ENCODE measurements at regions not wholly inside any gene's neighbourhood (a gene's known extent, or its start where the extent isn't known, plus 50 kb on each side); places are given as distances from the start of the nearest gene placed in this dataset.
"Not testable (repeated sequence)": the region's sequence is repeated elsewhere in the genome, so short reads cannot be mapped to it uniquely, and the experiment has no call there.

DNA sequence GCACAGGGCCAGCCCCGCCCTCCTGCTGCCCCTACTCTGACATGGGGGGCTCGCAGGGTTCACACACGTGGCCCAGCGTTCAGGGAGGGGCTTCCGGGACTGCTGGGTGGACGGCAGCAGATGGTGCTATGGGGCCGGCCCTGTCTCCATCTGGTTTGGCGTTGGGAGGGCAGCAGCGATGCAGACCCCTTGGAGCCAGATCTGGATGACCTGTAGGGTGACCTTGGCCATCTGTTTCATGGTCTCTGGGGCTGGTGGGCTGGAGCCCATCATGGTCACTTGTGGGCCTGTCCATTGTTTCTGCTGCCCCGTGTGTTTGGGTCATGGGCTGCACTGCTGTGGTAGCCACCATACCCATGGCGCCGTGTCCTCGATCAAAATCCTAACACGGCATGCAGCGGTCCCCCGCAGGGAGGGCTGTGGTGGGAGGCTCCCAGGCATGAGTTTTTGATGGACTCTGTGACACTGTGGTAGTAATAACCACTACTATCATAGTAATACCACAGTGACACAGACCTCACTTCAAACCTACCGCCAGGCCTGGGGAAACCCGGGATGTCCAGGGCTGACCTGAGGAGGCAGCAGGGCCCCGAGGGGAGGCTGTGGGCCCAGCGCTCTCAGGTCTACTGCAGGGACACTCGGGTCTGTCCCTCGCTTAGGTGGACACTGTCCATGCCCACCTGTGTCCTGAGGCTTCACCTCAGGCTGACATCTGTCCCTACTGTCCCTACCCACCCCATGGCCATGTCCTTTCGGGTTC is 359.4 kb downstream of the TMEM121 start:
- Histone ChIP-seq H3K4me1 (ENCODE audit: control insufficient read depth, low read depth, low read length) (no peaks in the 10 kb centered on the region), H3K36me3 (ENCODE audit: control insufficient read depth, low read depth, low read length) (no peaks in the 10 kb centered on the region), H3K9me3 (ENCODE audit: control insufficient read depth, low read depth, low read length) (peaks cover 21% of the 10 kb centered on the region), H3K27ac (ENCODE audit: low read length) (no peak overlapping the region), H3K9ac (ENCODE audit: low read length) (no peak overlapping the region), H3K27me3 (ENCODE audit: control insufficient read depth, insufficient read depth, low read length) (no peaks in the 10 kb centered on the region), H3K4me3 (ENCODE audit: low read length) (no peak overlapping the region)

DNA sequence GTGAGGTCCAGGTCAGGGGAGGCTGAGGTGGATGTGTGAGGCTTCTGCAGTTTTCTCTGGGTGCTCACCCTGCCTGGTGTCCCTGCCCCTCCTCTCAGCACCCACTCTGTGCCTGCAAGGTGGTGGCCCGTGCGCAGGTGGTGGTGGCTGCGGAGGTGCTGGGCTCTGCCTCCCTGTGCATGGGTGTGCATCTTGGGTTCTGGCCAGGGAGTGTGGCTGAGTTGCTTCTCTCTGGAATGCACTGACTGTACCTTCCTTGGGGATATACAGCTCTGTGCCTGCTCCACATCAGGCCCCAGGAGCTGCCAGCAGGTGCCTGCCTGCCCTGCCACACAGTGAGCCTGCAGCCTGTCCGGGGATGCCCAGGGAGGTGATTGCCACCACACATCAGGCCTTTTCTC is 360.4 kb downstream of the TMEM121 start:
- not testable (repeated sequence) for H3K27me3 ChIP-seq (ENCODE audit: control insufficient read depth, insufficient read depth, low read length); H3K9ac ChIP-seq (ENCODE audit: low read length); H3K4me1 ChIP-seq (ENCODE audit: control insufficient read depth, low read depth, low read length); H3K4me3 ChIP-seq (ENCODE audit: low read length); H3K27ac ChIP-seq (ENCODE audit: low read length); H3K36me3 ChIP-seq (ENCODE audit: control insufficient read depth, low read depth, low read length)
- peaks cover 16% of the 10 kb centered on the region for H3K9me3 ChIP-seq (ENCODE audit: control insufficient read depth, low read depth, low read length)

DNA sequence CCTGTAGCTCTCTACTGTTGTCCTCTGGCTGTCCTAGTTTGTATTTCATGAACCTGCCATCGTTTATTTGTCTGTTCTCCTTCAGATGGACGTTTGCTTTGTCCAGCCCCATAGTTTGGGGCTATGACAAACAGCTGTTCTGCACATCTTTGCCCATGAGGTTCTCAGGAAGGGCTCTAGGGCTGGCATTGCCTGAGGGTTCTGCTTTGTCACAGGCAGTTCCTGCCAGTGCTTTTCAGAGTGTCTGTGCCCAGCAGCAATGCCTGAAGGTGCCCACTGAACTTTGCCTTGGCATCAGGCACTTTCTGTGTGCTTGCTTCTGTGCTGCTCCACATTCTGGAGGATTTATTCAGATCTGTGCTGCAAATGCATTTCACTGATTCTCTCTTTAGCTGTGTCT is 361.3 kb downstream of the TMEM121 start:
- H3K4me1 ChIP-seq (ENCODE audit: control insufficient read depth, low read depth, low read length) = no peaks in the 10 kb centered on the region
- no peak overlapping the region for H3K27ac ChIP-seq (ENCODE audit: low read length)
- H3K9ac ChIP-seq (ENCODE audit: low read length) = no peak overlapping the region
- H3K36me3 ChIP-seq (ENCODE audit: control insufficient read depth, low read depth, low read length) = no peaks in the 10 kb centered on the region
- H3K4me3 ChIP-seq (ENCODE audit: low read length) = no peak overlapping the region
- H3K27me3 ChIP-seq (ENCODE audit: control insufficient read depth, insufficient read depth, low read length) = no peaks in the 10 kb centered on the region
- H3K9me3 ChIP-seq (ENCODE audit: control insufficient read depth, low read depth, low read length) = peaks cover 20% of the 10 kb centered on the region

DNA sequence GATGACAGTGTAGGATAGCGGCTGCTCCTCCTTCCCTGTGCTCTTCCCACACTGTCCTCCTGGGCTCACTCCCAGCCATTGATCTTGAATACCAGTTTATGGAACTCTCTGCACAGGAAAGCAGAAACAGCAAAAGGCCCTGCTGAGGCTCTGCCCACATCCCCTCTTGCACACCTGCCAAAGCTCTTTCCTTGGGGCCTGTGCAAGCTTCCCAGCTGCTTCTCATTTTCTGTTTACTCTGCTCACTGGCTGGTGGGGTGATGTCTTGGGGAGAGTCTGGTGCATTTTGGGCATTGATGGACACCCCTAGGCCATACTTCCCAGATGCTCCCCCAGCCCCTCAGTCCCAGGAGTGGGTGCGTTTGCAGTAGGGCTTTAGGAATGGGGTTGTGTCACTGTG is 361.8 kb downstream of the TMEM121 start:
- Histone ChIP-seq H3K9me3 (ENCODE audit: control insufficient read depth, low read depth, low read length) (peaks cover 20% of the 10 kb centered on the region), H3K9ac (ENCODE audit: low read length) (no peak overlapping the region), H3K27me3 (ENCODE audit: control insufficient read depth, insufficient read depth, low read length) (no peaks in the 10 kb centered on the region), H3K27ac (ENCODE audit: low read length) (no peak overlapping the region), H3K36me3 (ENCODE audit: control insufficient read depth, low read depth, low read length) (no peaks in the 10 kb centered on the region), H3K4me3 (ENCODE audit: low read length) (no peak overlapping the region), H3K4me1 (ENCODE audit: control insufficient read depth, low read depth, low read length) (no peaks in the 10 kb centered on the region)

DNA sequence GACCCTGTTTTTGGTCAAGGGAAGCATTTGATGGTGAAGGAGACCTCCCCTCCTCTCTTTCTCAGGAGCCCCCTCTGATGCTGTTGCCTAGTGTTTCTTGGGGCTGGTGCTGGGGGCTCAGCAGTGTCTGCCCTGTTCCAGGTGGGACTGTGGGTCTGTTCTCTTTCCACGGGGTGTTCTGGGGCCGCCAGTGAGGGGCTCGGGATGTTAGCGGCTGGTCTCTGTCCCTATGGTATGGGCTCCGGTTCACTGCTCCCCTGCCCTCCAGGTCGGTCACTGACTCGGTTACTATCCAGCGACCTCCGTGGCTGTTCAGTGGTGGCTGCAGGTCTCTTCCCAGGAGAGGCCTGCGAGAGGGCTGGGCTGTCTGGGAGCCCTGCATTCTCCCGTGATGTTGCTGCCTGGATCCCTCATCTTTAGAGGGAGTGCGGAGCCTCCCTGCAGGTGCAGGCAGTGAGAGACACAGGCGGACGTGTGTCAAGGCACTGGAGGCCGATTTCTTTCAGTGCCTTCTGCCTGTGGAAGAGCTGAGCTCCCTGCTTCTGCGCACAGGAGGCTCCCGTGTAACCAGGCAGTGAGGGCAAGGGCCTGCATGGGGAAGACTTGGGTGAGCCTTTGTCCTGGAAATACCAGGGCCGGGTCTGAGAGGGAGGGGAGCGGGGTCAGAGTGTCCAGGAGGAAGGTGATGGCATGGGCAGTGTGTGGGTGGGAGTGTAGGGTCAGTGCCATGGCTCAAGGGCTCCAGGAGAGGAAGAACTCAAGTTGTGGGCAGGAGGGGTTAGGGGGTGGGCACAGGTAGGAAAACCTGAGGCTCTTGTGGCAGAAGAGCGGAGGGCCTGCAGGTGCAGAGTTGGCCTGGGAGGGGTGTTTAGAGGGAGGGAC is 362.6 kb downstream of the TMEM121 start:
- peaks cover 23% of the 10 kb centered on the region for H3K9me3 ChIP-seq (ENCODE audit: control insufficient read depth, low read depth, low read length)
- H3K9ac ChIP-seq (ENCODE audit: low read length) = no peak overlapping the region
- no peaks in the 10 kb centered on the region for H3K27me3 ChIP-seq (ENCODE audit: control insufficient read depth, insufficient read depth, low read length)
- H3K4me1 ChIP-seq (ENCODE audit: control insufficient read depth, low read depth, low read length) = no peaks in the 10 kb centered on the region
- no peak overlapping the region for H3K27ac ChIP-seq (ENCODE audit: low read length)
- H3K36me3 ChIP-seq (ENCODE audit: control insufficient read depth, low read depth, low read length) = no peaks in the 10 kb centered on the region
- H3K4me3 ChIP-seq (ENCODE audit: low read length) = no peak overlapping the region

DNA sequence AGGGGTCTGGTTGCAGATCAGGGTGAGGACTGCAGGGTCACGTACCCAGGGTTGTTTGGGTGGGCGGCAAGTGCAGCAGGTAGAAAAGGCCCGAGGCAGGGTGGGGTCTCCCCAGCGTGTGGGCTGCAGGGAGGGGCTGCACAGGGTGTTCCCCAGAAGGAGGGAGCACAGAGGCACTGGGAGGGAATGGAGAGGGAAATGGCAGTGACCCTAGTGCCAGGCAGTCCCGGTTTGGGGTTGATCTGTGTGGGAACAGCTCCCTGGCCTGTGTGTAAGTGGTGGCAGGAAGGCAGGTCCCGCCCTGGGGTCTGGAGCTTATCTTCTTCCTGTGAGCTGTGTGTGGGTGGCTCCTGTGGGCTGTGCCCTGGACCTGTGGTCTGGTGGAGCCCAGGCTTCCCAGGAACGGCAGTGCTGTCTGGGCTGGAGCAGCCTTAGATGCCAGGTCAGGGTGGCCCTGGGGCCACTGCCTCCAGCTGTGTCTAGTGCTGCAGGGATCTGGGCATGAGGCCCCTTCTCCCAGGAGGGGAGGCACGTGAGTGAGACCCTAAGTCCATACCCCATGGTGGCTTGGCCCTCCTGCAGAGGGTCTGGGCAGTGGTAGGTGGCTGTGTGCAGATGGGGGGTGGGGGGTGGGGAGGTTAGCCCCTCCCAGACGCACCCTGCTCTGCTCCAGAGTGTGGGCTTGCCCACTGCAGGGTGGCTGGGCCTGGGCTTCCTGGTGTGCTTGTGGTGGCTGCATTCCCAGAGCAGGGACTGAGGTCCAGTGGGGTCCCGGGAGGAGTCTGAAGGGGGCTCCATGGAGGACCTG is 363.5 kb downstream of the TMEM121 start:
- no peak overlapping the region for H3K9ac ChIP-seq (ENCODE audit: low read length)
- H3K27me3 ChIP-seq (ENCODE audit: control insufficient read depth, insufficient read depth, low read length) = no peaks in the 10 kb centered on the region
- no peaks in the 10 kb centered on the region for H3K4me1 ChIP-seq (ENCODE audit: control insufficient read depth, low read depth, low read length)
- H3K4me3 ChIP-seq (ENCODE audit: low read length) = no peak overlapping the region
- H3K36me3 ChIP-seq (ENCODE audit: control insufficient read depth, low read depth, low read length) = no peaks in the 10 kb centered on the region
- H3K27ac ChIP-seq (ENCODE audit: low read length) = no peak overlapping the region
- peaks cover 31% of the 10 kb centered on the region for H3K9me3 ChIP-seq (ENCODE audit: control insufficient read depth, low read depth, low read length)

DNA sequence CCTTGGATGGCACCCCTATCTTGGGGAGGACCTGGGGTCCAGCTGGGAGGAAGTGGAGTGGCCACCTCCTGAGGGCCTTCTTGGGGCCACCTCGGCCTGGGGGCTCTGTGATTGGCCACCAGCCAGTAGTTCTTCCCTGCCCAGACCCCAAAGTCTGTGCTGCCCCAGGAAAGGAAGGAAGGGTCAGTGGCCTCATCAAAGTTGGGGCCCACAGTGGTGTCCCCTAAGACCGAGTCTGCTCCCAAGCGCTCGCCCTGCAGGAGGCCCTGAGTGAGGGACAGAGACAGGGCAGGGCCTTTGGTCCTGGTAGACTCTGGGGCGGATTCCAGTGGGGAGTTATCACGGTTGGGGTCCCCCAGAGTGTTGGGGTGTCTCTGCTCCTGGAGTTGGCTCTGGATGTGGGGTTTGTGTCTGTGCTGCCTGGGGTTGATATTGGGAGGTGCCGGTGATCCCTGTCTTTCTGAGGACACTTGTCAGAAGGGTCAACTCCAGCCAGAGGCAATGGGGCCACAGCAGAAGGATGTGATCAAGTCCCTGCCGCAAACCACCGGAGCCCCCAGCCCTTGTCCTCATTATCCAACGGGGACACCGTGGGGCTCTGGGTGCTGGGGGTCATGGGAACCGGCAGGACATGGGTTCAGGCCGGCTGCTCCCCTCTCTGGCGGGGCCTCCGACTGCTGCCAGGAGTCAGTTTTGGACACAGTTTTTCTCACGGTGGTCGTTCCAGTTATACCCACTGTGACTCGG is 364.3 kb downstream of the TMEM121 start:
- Histone ChIP-seq H3K9me3 (ENCODE audit: control insufficient read depth, low read depth, low read length) (peaks cover 39% of the 10 kb centered on the region), H3K4me3 (ENCODE audit: low read length) (no peak overlapping the region), H3K4me1 (ENCODE audit: control insufficient read depth, low read depth, low read length) (no peaks in the 10 kb centered on the region), H3K27me3 (ENCODE audit: control insufficient read depth, insufficient read depth, low read length) (no peaks in the 10 kb centered on the region), H3K9ac (ENCODE audit: low read length) (no peak overlapping the region), H3K36me3 (ENCODE audit: control insufficient read depth, low read depth, low read length) (no peaks in the 10 kb centered on the region), H3K27ac (ENCODE audit: low read length) (no peak overlapping the region)

DNA sequence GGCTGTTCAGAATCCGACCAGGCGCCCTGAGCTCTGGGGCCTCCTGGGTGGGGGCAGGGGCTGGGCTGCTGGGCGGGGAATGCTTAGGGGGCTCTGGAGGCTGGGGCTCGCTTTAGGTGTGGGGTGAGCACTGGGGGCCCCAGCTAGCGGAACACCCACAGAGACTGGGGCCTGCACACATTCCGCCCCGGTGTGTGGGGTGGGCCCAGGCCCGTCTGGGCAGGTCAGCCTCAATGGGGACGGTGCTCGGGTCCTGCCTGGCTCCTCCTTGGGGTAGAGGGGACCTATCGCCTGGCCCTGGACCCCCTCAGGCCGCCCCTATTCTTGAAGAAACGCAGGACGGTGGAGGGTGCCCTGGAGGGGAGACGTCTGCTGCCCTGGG is 364.8 kb downstream of the TMEM121 start:
- peaks cover 44% of the 10 kb centered on the region for H3K9me3 ChIP-seq (ENCODE audit: control insufficient read depth, low read depth, low read length)
- no peak overlapping the region for H3K4me3 ChIP-seq (ENCODE audit: low read length)
- H3K27me3 ChIP-seq (ENCODE audit: control insufficient read depth, insufficient read depth, low read length) = no peaks in the 10 kb centered on the region
- H3K9ac ChIP-seq (ENCODE audit: low read length) = no peak overlapping the region
- no peaks in the 10 kb centered on the region for H3K36me3 ChIP-seq (ENCODE audit: control insufficient read depth, low read depth, low read length)
- H3K27ac ChIP-seq (ENCODE audit: low read length) = no peak overlapping the region
- no peaks in the 10 kb centered on the region for H3K4me1 ChIP-seq (ENCODE audit: control insufficient read depth, low read depth, low read length)

DNA sequence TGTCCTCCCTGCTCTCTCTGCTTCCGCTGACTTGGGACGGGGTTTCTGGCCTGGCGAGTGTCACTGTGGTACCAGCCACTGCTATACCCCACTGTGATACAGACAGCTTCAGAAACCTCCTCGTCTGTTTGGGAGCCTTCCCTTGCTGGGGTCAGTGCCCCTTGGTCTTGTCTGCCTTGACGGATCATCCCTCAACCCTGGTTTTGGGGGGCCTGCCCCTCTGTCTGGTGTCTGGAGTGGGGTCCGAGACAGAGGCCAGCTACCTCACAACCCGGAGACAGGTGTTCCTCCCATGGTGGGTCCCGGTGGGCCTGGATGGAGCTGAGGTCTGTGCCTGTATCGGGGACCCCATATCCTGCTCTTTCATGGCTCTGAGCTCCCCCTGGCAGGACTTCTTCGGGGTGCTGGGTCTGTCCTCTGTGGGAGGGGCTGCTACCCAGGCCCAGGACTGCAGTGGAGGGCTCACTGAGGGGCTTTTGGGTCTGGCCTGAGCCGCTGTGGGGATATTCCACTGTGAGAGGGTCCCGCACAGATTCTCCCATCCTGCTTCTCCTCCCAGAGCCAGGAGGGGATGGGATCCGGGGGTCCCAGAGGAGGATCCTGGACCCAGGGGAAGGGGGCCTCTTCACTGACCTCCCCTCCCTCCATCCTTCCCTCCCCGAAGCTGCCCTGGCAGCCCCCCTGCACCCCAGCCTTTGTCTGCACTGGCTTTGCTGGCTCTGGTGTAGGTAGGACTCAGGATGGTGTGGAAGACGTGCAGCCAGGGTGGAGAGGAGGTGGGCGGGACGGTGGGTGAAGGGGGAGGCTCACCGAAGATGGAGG is 365.5 kb downstream of the TMEM121 start:
- Histone ChIP-seq H3K36me3 (ENCODE audit: control insufficient read depth, low read depth, low read length) (no peaks in the 10 kb centered on the region), H3K4me1 (ENCODE audit: control insufficient read depth, low read depth, low read length) (no peaks in the 10 kb centered on the region), H3K4me3 (ENCODE audit: low read length) (no peak overlapping the region), H3K27ac (ENCODE audit: low read length) (no peak overlapping the region), H3K9ac (ENCODE audit: low read length) (no peak overlapping the region), H3K27me3 (ENCODE audit: control insufficient read depth, insufficient read depth, low read length) (no peaks in the 10 kb centered on the region), H3K9me3 (ENCODE audit: control insufficient read depth, low read depth, low read length) (peaks cover 47% of the 10 kb centered on the region)

DNA sequence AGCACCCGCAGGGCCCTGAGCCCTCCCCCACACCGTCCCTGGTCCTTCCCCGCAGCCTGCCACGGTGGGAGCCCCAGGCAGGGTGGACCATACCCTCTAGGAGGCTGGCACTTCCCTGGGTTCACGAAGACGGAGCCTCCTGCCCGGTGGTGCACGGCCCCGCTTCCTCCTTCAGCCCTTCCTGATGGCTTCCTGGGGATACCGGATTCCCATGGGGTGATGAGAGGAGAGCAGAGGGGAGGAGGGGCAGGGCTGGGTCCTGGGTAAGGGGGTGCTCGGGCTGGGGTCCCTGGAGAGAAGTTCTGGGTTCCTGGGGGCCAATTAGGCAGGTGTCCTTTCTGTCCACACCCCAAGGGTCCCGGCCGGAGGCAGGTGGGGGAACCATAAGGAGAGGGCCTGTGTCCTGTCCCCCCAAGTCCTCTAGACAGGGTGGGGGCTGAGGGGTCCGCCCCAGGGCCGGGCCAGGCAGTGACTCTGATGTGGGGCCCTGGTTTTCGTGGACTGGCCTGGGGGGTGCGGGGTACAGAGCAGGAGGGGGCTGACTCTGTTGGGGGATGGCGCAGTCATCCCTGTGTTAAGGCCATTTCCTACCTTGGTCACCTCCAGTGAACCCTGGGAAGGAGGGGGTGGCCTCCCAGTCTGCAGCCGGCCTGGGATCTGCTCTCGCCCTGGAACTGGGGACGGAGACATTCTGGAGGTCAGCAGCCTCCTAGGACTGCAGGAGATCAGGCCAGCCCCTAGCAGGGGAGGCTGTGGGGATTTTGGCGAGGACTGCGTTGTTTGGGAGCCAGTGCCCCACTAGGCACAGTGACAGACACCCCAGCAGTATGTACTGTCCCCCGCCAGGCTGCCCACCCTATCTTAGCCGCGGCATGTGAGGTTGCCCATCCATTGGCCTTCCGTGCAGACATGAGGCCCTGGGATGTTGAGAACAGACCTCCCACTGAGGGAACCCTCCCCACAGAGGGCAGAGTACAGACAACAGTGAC is 366.4 kb downstream of the TMEM121 start:
- H3K9ac ChIP-seq (ENCODE audit: low read length); H3K27ac ChIP-seq (ENCODE audit: low read length); H3K4me1 ChIP-seq (ENCODE audit: control insufficient read depth, low read depth, low read length); H3K27me3 ChIP-seq (ENCODE audit: control insufficient read depth, insufficient read depth, low read length); H3K4me3 ChIP-seq (ENCODE audit: low read length); H3K36me3 ChIP-seq (ENCODE audit: control insufficient read depth, low read depth, low read length): not testable (repeated sequence)
- H3K9me3 ChIP-seq (ENCODE audit: control insufficient read depth, low read depth, low read length) = peaks cover 43% of the 10 kb centered on the region
